ENCODE measurements at regions not wholly inside any gene's neighbourhood (a gene's known extent, or its start where the extent isn't known, plus 50 kb on each side); places are given as distances from the start of the nearest gene placed in this dataset.

DNA sequence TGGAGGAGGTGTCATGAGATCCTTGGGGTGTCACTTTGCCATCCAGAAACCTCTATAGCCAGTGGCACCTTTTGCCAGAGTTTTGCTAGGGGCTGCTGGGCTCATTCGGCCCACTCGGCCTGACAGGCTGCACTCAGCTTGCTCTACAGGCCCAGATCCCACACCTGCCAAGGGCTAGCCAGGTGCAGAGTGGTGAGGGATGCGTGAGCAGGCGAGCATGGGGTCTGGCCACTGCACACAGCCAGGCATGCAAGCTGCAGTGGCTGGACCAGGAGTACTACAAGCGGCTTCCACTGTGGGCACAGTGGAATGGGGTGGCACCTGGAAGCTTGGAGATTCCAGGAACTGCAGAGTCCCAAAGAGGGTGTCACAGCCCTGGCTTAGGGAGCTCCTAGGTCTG is 372.7 kb downstream of the CHSY3 start:
- TF ChIP-seq CTCF (IDR thresholded peaks at IDR 0.05; ENCODE audit: low read depth, low read length) = no peak
- in situ Hi-C loops (cut with HindIII; ENCODE audit: low sequenced_read_pairs) = no loop called here
- no peak overlapping the region for H3K4me3 ChIP-seq (ENCODE audit: low read depth, low read length)
- no peak for DNase-seq (ENCODE audit: low read depth, low spot score)

GRCh38 chr5:130272837-130273236 is 368.6 kb downstream of the CHSY3 start:
- no peak for TF ChIP-seq CTCF (IDR thresholded peaks at IDR 0.05; ENCODE audit: low read depth, low read length)
- in situ Hi-C loops (cut with HindIII; ENCODE audit: low sequenced_read_pairs) = no loop called here
- DNase-seq (ENCODE audit: low read depth, low spot score) = no peak
- H3K4me3 ChIP-seq (ENCODE audit: low read depth, low read length) = no peak overlapping the region

GRCh38 chr5:130270786-130271185 is 366.5 kb downstream of the CHSY3 start:
- H3K4me3 ChIP-seq (ENCODE audit: low read depth, low read length) = no peak overlapping the region
- no peak for DNase-seq (ENCODE audit: low read depth, low spot score)
- in situ Hi-C loops (cut with HindIII; ENCODE audit: low sequenced_read_pairs) = no loop called here
- TF ChIP-seq CTCF (IDR thresholded peaks at IDR 0.05; ENCODE audit: low read depth, low read length) = no peak

DNA sequence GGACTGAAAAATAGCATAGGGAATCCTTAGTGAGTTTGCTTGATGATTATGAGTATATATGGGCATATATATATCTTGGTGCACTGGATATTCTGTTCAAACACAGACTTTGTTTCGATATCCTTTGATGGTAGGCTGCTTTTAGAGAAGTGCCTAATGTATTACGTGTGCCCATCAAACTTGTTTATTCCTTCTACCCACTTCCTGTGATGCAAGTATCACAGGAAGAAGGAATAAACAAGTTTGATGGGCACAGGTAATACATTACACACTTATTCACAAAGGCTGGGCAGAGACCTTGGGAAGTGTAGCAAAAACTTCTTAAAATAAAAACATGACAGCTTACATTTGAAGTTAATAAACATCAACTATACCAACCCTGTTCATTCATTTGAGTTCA is 364.2 kb downstream of the CHSY3 start:
- in situ Hi-C loops (cut with HindIII; ENCODE audit: low sequenced_read_pairs) = no loop called here
- H3K4me3 ChIP-seq (ENCODE audit: low read depth, low read length) = no peak overlapping the region
- no peak for DNase-seq (ENCODE audit: low read depth, low spot score)
- TF ChIP-seq CTCF (IDR thresholded peaks at IDR 0.05; ENCODE audit: low read depth, low read length) = no peak

DNA sequence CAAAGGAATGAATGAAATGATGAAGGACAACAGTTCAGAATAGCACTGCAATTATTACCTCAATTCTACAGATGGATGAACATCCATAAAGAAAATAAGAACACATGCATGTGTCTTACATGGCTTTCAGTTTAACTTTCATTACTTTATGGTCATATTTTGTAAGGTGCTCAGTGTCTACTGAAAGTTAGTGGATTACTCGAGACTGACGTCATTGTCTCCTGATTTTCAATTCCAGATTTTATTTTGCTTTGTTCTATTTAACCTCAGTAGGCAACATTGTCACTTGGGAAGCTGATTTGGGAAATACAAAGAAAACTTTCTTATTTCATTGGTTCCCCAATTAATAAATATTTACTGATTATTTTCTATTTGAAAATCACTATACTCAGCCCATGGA is 363.7 kb downstream of the CHSY3 start:
- H3K4me3 ChIP-seq (ENCODE audit: low read depth, low read length) = no peak overlapping the region
- no peak for TF ChIP-seq CTCF (IDR thresholded peaks at IDR 0.05; ENCODE audit: low read depth, low read length)
- in situ Hi-C loops (cut with HindIII; ENCODE audit: low sequenced_read_pairs) = no loop called here
- DNase-seq (ENCODE audit: low read depth, low spot score) = no peak

DNA sequence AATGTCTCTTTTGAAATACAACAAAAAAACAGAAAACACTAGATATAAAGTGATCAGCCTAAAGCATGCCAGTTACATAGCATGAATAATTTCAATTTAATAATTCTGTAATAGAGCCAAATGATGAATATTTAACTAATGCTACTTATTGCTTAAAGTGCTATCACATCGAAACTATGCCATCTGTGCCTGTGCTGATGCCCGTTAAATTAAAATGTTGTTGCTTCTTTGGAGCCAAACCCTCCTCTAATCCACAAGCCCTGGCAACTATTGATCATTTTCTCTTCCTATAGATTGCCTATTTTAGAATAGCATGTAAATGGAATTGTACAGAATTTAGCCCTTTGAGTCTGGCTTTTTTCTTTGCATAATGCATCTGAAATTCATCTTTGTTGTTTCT is 356.2 kb downstream of the CHSY3 start:
- in situ Hi-C loops (cut with HindIII; ENCODE audit: low sequenced_read_pairs) = no loop called here
- H3K4me3 ChIP-seq (ENCODE audit: low read depth, low read length) = no peak overlapping the region

More for the DNA sequence above, 356.2 kb downstream of the CHSY3 start:
- DNase-seq (ENCODE audit: low read depth, low spot score) = no peak
- no peak for TF ChIP-seq CTCF (IDR thresholded peaks at IDR 0.05; ENCODE audit: low read depth, low read length)
